K562 (cell line): ENCODE measurements at regions not wholly inside any gene's neighbourhood (a gene's known extent, or its start where the extent isn't known, plus 50 kb on each side); places are given as distances from the start of the nearest gene placed in this dataset.

Source experiments
- ATAC-seq: fragments of 200-7000 bp; cut with Tn5 transposase; 3 replicates; pipeline ENCODE4 v1.9.1; 2020; ENCODE audit warnings: moderate library complexity
- BruUV-seq: library from RNA; stranded (reverse); fragments of 400-500 nt; replicated peaks from 2 replicates; lab custom pipeline; 2021; lab: Mats Ljungman, UMichigan
- CTCF ChIA-PET: fragments of 300-600 bp; formaldehyde crosslinking; extraction: SDS; loops from one replicate; lab custom pipeline; 2021; ENCODE audit warnings: low intra/inter-chr PET ratio; lab: Yijun Ruan, JAX
- POLR2A ChIA-PET: fragments of 300-600, 350-650 bp; sonication (Branson Sonifier 250); formaldehyde crosslinking; extraction: SDS; loops from one replicate; lab custom pipeline; 2021; ENCODE audit warnings: antibody characterized with exemption, inconsistent platforms; lab: Yijun Ruan, JAX
- DNase-seq, 4 experiments: peaks; one replicate each; pipeline versions ENCODE4 v3.0.0 to v3.0.0-alpha.2; 2011 to 2018; ENCODE audit warnings: low spot score in 3 of 4, mixed read lengths in 3 of 4; ENCODE audit errors: extremely low read depth in 1 of 4
- FAIRE-seq: peaks from 2 replicates; lab custom pipeline; 2011; peaks lifted over from hg19 to GRCh38; lab: Jason Lieb, UNC
- H2AFZ ChIP-seq: 2 replicates; pipeline ENCODE4 v1.6.0; 2011; ENCODE audit warnings: low read depth, low read length, control low read depth, inconsistent platforms
- H3K27ac ChIP-seq: fragments of 200-600 bp; 3 replicates; pipeline ENCODE4 v1.8.0; 2011; ENCODE audit warnings: low read depth, mild to moderate bottlenecking, control low read depth, inconsistent platforms, low read length, moderate library complexity, mixed read lengths; ENCODE audit errors: extremely low read depth
- H3K27me3 ChIP-seq, 2 experiments: fragments of 300-600 bp in 1 of 2; 2 replicates in 1 of 2; 3 replicates in 1 of 2; pipeline versions ENCODE4 v1.6.0 to v1.8.0; 2011; ENCODE audit warnings: inconsistent platforms in 2 of 2, low read length in 2 of 2, mild to moderate bottlenecking in 1 of 2, mixed read lengths in 1 of 2, moderate library complexity in 1 of 2; ENCODE audit not compliant: control insufficient read depth in 2 of 2, insufficient read depth in 2 of 2
- H3K36me3 ChIP-seq: fragments of 300-600 bp; 3 replicates; pipeline ENCODE4 v1.8.0; 2011; ENCODE audit warnings: mild to moderate bottlenecking, low read length, inconsistent platforms; ENCODE audit not compliant: control insufficient read depth, insufficient read depth
- H3K4me1 ChIP-seq, 2 experiments: fragments of 200-600 bp in 1 of 2; replicated peaks in 1 of 2; 2 replicates in 1 of 2; 3 replicates in 1 of 2; pipeline versions ENCODE4 v1.5.1 to v1.8.0; 2011; ENCODE audit warnings: inconsistent platforms in 2 of 2, low read length in 2 of 2, mild to moderate bottlenecking in 1 of 2, mixed read lengths in 1 of 2, moderate library complexity in 1 of 2; ENCODE audit not compliant: control insufficient read depth in 2 of 2, insufficient read depth in 2 of 2
- H3K4me2 ChIP-seq: 2 replicates; pipeline ENCODE4 v1.6.1; 2011; ENCODE audit warnings: low read length, control low read depth, inconsistent platforms, mixed read lengths; ENCODE audit not compliant: insufficient read depth
- H3K4me3 ChIP-seq: fragments of 200-600 bp; sonication (generic), shearing (Covaris generic); 2 replicates; pipeline ENCODE4 v1.5.1; 2016; ENCODE audit warnings: control low read depth, inconsistent platforms
- H3K79me2 ChIP-seq: fragments of 200-600 bp; 3 replicates; pipeline ENCODE4 v1.8.0; 2011; ENCODE audit warnings: low read length, inconsistent platforms; ENCODE audit not compliant: control insufficient read depth, insufficient read depth
- H3K9ac ChIP-seq, 2 experiments: 2 replicates each; pipeline versions ENCODE4 v1.6.0 to v1.6.1; 2011; ENCODE audit warnings: low read depth in 2 of 2, low read length in 2 of 2, control low read depth in 1 of 2, inconsistent platforms in 1 of 2, mild to moderate bottlenecking in 1 of 2, mixed read lengths in 1 of 2; ENCODE audit not compliant: insufficient read depth in 1 of 2
- H3K9me1 ChIP-seq: one replicate; pipeline ENCODE4 v1.6.0; 2011; ENCODE audit warnings: inconsistent platforms, mild to moderate bottlenecking, low read length, moderate library complexity; ENCODE audit not compliant: control insufficient read depth, insufficient read depth
- H3K9me3 ChIP-seq: replicated peaks from 2 replicates; pipeline ENCODE4 v1.5.1; 2011; ENCODE audit warnings: low read depth, low read length, inconsistent platforms; ENCODE audit not compliant: control insufficient read depth, insufficient read depth
- H4K20me1 ChIP-seq: replicated peaks from 2 replicates; pipeline ENCODE4 v1.6.1; 2011; ENCODE audit warnings: low read length, inconsistent platforms, mixed read lengths; ENCODE audit not compliant: control insufficient read depth, insufficient read depth
- CBX3 ChIP-seq, 2 experiments: IDR thresholded peaks; 1 replicate in 1 of 2; 2 replicates in 1 of 2; pipeline ENCODE4 v1.6.1; 2012; ENCODE audit warnings: inconsistent platforms in 2 of 2, low read length in 2 of 2, borderline replicate concordance in 1 of 2, control low read depth in 1 of 2
- CHAMP1 ChIP-seq: fragments of 450-650 bp; IDR thresholded peaks from 2 replicates; pipeline ENCODE4 v1.6.1; 2016; ENCODE audit warnings: mild to moderate bottlenecking
- GTF3C2 ChIP-seq: IDR thresholded peaks from 3 replicates; pipeline ENCODE4 v1.6.1; 2011; ENCODE audit warnings: borderline replicate concordance, mild to moderate bottlenecking, moderate library complexity; ENCODE audit not compliant: insufficient read length; ENCODE audit errors: extremely low read depth
- KLF6 ChIP-seq: fragments of 250-450 bp; sonication (Bioruptor Pico); IDR thresholded peaks from 2 replicates; pipeline ENCODE4 v1.4.0; 2020; ENCODE audit warnings: mild to moderate bottlenecking, moderate library complexity, borderline replicate concordance
- MCM5 ChIP-seq: fragments of 450-650 bp; IDR thresholded peaks from 2 replicates; pipeline ENCODE4 v1.6.1; 2016; ENCODE audit warnings: low read depth
- SIX5 ChIP-seq, 2 experiments: IDR thresholded peaks; 2 replicates each; pipeline ENCODE4 v1.6.1; 2011; ENCODE audit warnings: low read length in 2 of 2, borderline replicate concordance in 1 of 2, low read depth in 1 of 2, mild to moderate bottlenecking in 1 of 2, moderate library complexity in 1 of 2; ENCODE audit not compliant: insufficient read depth in 1 of 2
- ZFP36 ChIP-seq: fragments of 150-350 bp; IDR thresholded peaks from 2 replicates; pipeline ENCODE4 v1.6.1; 2018; ENCODE audit warnings: low read length, low read depth; ENCODE audit not compliant: partially characterized antibody
- ZKSCAN8 ChIP-seq: fragments of 200-800 bp; sonication (Bioruptor generic); IDR thresholded peaks from 2 replicates; pipeline ENCODE4 v1.6.1; 2016; ENCODE audit warnings: missing genetic modification characterization, missing compliant biosample characterization
- ZNF431 ChIP-seq: sonication (generic); formaldehyde crosslinking; IDR thresholded peaks from 2 replicates; pipeline ENCODE4 v1.8.0; 2022; ENCODE audit warnings: mild to moderate bottlenecking, missing genetic modification reagents
- WGBS: fragments of 100-300 bp; shearing (Covaris generic); methylation state at CpG from one replicate; pipeline ENCODE4 v1.1.6; 2016; ENCODE audit warnings: low coverage, mixed read lengths; ENCODE audit not compliant: insufficient coverage; ENCODE audit errors: missing lambda C conversion rate; 5-methylcytosine and 5-hydroxymethylcytosine counted together
- in situ Hi-C: fragments of 300-500 bp; cut with MboI; formaldehyde crosslinking; loops from 4 replicates; pipeline ENCODE4 v1.15.0; 2018; ENCODE audit warnings: inconsistent platforms, mixed read lengths
- intact Hi-C: fragments of 100-400 bp; cut with micrococcal nuclease; formaldehyde crosslinking; loops from 2 replicates; pipeline ENCODE4 v1.14.2; 2022

GRCh38 chr15:95699578-95699977, 630.9 kb upstream of the NR2F2 start:
- H2AFZ ChIP-seq = no peak overlapping the region
- no peaks in the 10 kb centered on the region for H3K9me1 ChIP-seq
- H3K36me3 ChIP-seq = peaks cover 21% of the 10 kb centered on the region
- 83% methylated on average over 2 of the region's 2 CpGs for WGBS
- intact Hi-C loops = no loop called here
- peaks cover 22% of the 10 kb centered on the region for H3K79me2 ChIP-seq
- no peaks in the 10 kb centered on the region for H4K20me1 ChIP-seq
- ATAC-seq (no peak), FAIRE-seq (no peak), DNase-seq (no peak)
- peaks cover 33% of the 10 kb centered on the region for H3K9me3 ChIP-seq
- BruUV-seq = no TSS peak
- no peaks in the 10 kb centered on the region for H3K27me3 ChIP-seq
- POLR2A ChIA-PET = interaction anchor here (0.6 kb wide), 1 partner anchor 197 kb away, joined by 3 read pairs; no protein-coding TSS in a partner anchor
- no peak overlapping the region for H3K4me3 ChIP-seq
- no peak overlapping the region for H3K27ac ChIP-seq
- peak in 1 of 2 experiments; percentile 73; a peak in 1 of 3 replicates for TF ChIP-seq CBX3 (IDR thresholded peaks at IDR 0.05; ENCODE audit: borderline replicate concordance in 1 of 2, low read length in 2 of 2)
- TF ChIP-seq ZKSCAN8 = no peak
- TF ChIP-seq ZFP36 = peak; percentile 45
- no peak for TF ChIP-seq MCM5
- TF ChIP-seq ZNF431 (CRISPR knock-in tag) = peak; percentile 99
- no peak for TF ChIP-seq SIX5 (IDR thresholded peaks at IDR 0.05; ENCODE audit: borderline replicate concordance in 1 of 2, insufficient read depth in 1 of 2, low read depth in 1 of 2, low read length in 2 of 2)
- no peak for TF ChIP-seq GTF3C2
- no peak for TF ChIP-seq KLF6
- peak; percentile 87 for TF ChIP-seq CHAMP1
- TF ChIP-seq, all 486 proteins: peak for 4
- no peak overlapping the region for H3K4me2 ChIP-seq
- in situ Hi-C loops = no loop called here
- CTCF ChIA-PET = no interaction called here
- peaks cover 0 to 3% of the 10 kb centered on the region in 2 experiments; a peak in 2 of 5 replicates for H3K4me1 ChIP-seq
- no peak overlapping the region for H3K9ac ChIP-seq
